Astrocyte of the spinal cord (primary cell): ENCODE measurements at regions not wholly inside any gene's neighbourhood (a gene's known extent, or its start where the extent isn't known, plus 50 kb on each side); places are given as distances from the start of the nearest gene placed in this dataset.
A peak's percentile ranks its signal among the peaks of the same experiment; 100 is the strongest.

Experiments
- DNase-seq: peaks from one replicate; pipeline ENCODE4 v3.0.0; 2011; ENCODE audit warnings: low read depth, low spot score
- H3K4me3 ChIP-seq: 2 replicates; pipeline ENCODE4 v1.5.1; 2011; ENCODE audit warnings: low read depth, mild to moderate bottlenecking, low read length, moderate library complexity
- in situ Hi-C: cut with HindIII; loops from 2 replicates; pipeline ENCODE4 v1.10.0; 2017; ENCODE audit warnings: low sequenced_read_pairs
- TF ChIP-seq, protein P1 (sequence below): IDR thresholded peaks from 2 replicates; pipeline ENCODE4 v1.5.1; 2012; ENCODE audit warnings: low read depth, mild to moderate bottlenecking, low read length, inconsistent platforms

DNA sequence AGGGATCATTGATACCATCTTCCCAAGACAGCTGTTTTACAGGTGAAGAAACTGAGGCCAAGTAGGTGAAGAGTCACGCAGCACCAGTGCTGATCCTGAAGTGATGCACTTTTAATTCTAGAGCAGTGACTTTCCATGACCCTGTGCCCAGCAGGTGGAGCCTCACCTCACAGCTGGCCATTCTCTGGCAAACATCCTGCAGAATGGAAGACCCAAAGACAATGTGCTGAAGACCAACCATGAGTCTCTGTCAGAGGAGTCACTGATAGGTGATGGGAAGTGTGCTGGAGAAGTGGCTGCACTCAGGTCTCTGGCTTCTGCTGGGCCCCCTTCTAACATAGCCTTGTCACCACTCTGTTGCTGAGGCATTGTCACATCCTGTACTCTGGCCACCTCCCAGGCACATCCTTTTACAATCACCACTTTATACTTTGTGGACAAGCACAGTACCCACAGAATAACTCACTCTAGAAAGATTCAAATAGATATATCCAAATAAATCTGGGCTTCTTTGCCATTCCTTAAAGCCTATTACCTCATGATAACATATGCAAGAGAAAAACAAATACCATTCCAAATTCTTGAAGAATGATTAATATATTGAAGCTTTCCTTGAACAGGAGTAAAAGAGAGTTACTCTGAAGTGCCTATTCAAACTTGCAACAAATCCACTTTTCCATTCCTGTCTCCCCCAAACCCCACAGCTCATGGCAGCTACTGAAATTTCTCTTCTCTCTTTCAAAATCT is 64.1 kb upstream of the SCOC start:
- H3K4me3 ChIP-seq: no peak overlapping the region
- TF ChIP-seq, protein P1, sequence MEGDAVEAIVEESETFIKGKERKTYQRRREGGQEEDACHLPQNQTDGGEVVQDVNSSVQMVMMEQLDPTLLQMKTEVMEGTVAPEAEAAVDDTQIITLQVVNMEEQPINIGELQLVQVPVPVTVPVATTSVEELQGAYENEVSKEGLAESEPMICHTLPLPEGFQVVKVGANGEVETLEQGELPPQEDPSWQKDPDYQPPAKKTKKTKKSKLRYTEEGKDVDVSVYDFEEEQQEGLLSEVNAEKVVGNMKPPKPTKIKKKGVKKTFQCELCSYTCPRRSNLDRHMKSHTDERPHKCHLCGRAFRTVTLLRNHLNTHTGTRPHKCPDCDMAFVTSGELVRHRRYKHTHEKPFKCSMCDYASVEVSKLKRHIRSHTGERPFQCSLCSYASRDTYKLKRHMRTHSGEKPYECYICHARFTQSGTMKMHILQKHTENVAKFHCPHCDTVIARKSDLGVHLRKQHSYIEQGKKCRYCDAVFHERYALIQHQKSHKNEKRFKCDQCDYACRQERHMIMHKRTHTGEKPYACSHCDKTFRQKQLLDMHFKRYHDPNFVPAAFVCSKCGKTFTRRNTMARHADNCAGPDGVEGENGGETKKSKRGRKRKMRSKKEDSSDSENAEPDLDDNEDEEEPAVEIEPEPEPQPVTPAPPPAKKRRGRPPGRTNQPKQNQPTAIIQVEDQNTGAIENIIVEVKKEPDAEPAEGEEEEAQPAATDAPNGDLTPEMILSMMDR: peak; percentile 5
- peak; percentile 33 for DNase-seq
- in situ Hi-C loops: no loop called here

GRCh38 chr4:140308366-140309123 is 64.9 kb upstream of the SCOC start:
- TF ChIP-seq, protein P1: no peak
- H3K4me3 ChIP-seq: no peak overlapping the region
- DNase-seq: peak; percentile 88
- in situ Hi-C loops: no loop called here

- no peak overlapping the region for H3K4me3 ChIP-seq
- no peak for DNase-seq
- TF ChIP-seq, protein P1: no peak
- in situ Hi-C loops: no loop called here
Measured at GRCh38 chr4:140305053-140305452, 68.4 kb upstream of the SCOC start.

- in situ Hi-C loops: no loop called here
- TF ChIP-seq, protein P1: no peak
- DNase-seq: no peak
- no peak overlapping the region for H3K4me3 ChIP-seq
Measured at GRCh38 chr4:140304346-140304745, 69.1 kb upstream of the SCOC start.

- no peak overlapping the region for H3K4me3 ChIP-seq
- TF ChIP-seq, protein P1: no peak
- no peak for DNase-seq
- in situ Hi-C loops: no loop called here
Measured at GRCh38 chr4:140302151-140302859, 71.1 kb upstream of the SCOC start.

- in situ Hi-C loops: no loop called here
- no peak overlapping the region for H3K4me3 ChIP-seq
- peak; percentile 69 for DNase-seq
- TF ChIP-seq, protein P1: no peak
Measured at GRCh38 chr4:140300271-140300970, 73.0 kb upstream of the SCOC start.
